ENCODE measurements at regions not wholly inside any gene's neighbourhood (a gene's known extent, or its start where the extent isn't known, plus 50 kb on each side); places are given as distances from the start of the nearest gene placed in this dataset.

DNA sequence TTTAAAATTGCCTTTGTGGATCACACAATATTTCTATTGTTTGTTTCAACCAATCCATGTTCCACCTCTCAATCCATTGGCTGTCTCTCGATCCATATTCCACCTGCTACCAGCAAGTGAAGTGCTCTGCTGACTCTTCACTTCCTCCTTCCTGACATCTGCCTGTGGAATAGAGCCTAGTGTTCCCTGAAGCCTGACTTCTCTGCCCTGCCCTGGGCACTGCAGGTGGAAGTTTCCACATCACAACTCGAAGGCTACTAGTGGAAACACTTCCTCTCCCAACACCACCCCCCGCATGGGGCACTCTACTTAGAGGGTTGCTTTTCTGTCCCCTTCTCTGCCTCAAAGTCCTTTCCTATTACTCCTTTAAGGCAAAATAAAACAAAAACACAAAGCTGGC lies 563.8 kb upstream of the IGFBP3 start:
- no peak for DNase-seq (ENCODE audit: extremely low spot score)
- CTCF ChIA-PET: no interaction called here

DNA sequence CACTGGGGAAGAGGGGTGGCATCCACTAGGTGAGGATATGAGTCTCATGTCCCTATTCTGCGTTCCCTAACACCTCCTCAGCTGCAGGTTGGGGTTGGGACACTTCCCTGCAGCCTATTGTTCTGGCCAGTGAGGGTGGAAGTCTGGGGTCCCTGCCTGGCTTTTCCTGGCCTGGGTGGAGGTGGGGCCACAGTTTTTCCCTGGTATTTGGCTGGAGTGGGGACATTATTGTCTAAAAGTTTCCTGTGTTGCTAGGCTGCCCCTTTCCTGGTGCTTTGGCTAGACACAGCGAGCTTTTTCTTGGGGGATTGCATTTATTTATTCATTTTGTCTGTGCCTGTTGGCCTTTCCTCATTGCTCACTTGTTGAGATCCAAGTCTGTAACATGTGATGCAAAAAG lies 559.5 kb upstream of the IGFBP3 start:
- no peak for DNase-seq (ENCODE audit: extremely low spot score)
- POLR2A ChIA-PET: no interaction called here
- TF ChIP-seq SUZ12 (IDR thresholded peaks at IDR 0.05) (no peak), HDGF (IDR thresholded peaks at IDR 0.05; ENCODE audit: borderline replicate concordance) (no peak), ZNF384 (IDR thresholded peaks at IDR 0.05) (no peak), SP1 (IDR thresholded peaks at IDR 0.05) (no peak), FOXA1 (IDR thresholded peaks at IDR 0.05) (no peak), BHLHE40 (IDR thresholded peaks at IDR 0.05; ENCODE audit: borderline replicate concordance) (no peak), FOXM1 (IDR thresholded peaks at IDR 0.05; ENCODE audit: borderline replicate concordance) (no peak), LEF1 (IDR thresholded peaks at IDR 0.05; ENCODE audit: borderline replicate concordance) (no peak)
- TF ChIP-seq, protein P1, sequence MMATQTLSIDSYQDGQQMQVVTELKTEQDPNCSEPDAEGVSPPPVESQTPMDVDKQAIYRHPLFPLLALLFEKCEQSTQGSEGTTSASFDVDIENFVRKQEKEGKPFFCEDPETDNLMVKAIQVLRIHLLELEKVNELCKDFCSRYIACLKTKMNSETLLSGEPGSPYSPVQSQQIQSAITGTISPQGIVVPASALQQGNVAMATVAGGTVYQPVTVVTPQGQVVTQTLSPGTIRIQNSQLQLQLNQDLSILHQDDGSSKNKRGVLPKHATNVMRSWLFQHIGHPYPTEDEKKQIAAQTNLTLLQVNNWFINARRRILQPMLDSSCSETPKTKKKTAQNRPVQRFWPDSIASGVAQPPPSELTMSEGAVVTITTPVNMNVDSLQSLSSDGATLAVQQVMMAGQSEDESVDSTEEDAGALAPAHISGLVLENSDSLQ (IDR thresholded peaks at IDR 0.05): no peak
- CTCF ChIA-PET: no interaction called here

More for the DNA sequence above, 563.8 kb upstream of the IGFBP3 start:
- POLR2A ChIA-PET: no interaction called here
- TF ChIP-seq LEF1 (IDR thresholded peaks at IDR 0.05; ENCODE audit: borderline replicate concordance): no peak

DNA sequence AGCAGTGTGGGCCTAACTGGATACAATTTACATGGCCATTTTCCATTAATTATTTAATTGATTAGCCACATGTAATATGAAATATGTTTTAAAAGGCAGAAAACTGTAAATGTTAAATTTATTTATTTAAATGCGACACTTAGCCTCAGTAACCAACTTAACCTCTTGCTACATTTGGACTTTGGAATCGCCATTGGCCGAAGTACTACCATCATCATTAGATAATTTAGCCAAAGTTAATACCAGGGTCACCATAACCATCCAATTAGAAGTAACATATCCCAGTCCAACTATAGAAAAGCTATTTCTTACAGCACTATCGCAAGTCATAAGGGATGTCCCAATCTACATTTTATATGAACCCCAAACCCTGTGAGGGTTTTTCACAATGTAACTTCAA lies 558.6 kb upstream of the IGFBP3 start:
- ChIA-PET POLR2A (no interaction called here), CTCF (no interaction called here)
- no peak for DNase-seq (ENCODE audit: extremely low spot score)
- no peak for TF ChIP-seq ZNF384 (IDR thresholded peaks at IDR 0.05)
- TF ChIP-seq, protein P1 (IDR thresholded peaks at IDR 0.05): no peak
- TF ChIP-seq ARNT (IDR thresholded peaks at IDR 0.05): no peak
- no peak for TF ChIP-seq SP1 (IDR thresholded peaks at IDR 0.05)
- TF ChIP-seq FOXM1 (IDR thresholded peaks at IDR 0.05; ENCODE audit: borderline replicate concordance): no peak
- no peak for TF ChIP-seq CTBP1 (IDR thresholded peaks at IDR 0.05; ENCODE audit: borderline replicate concordance)
- TF ChIP-seq ELF4 (IDR thresholded peaks at IDR 0.05): no peak
- TF ChIP-seq FOXA1 (IDR thresholded peaks at IDR 0.05): no peak
- no peak for TF ChIP-seq LEF1 (IDR thresholded peaks at IDR 0.05; ENCODE audit: borderline replicate concordance)
- TF ChIP-seq L3MBTL2 (conservative IDR thresholded peaks at IDR 0.05): no peak
- no peak for TF ChIP-seq HDGF (IDR thresholded peaks at IDR 0.05; ENCODE audit: borderline replicate concordance)
- no peak for TF ChIP-seq TARDBP (IDR thresholded peaks at IDR 0.05)
- no peak for TF ChIP-seq SUZ12 (IDR thresholded peaks at IDR 0.05)
- TF ChIP-seq BHLHE40 (IDR thresholded peaks at IDR 0.05; ENCODE audit: borderline replicate concordance): no peak
- no peak for TF ChIP-seq FOXK2 (IDR thresholded peaks at IDR 0.05)
- TF ChIP-seq NFRKB (IDR thresholded peaks at IDR 0.05): no peak

DNA sequence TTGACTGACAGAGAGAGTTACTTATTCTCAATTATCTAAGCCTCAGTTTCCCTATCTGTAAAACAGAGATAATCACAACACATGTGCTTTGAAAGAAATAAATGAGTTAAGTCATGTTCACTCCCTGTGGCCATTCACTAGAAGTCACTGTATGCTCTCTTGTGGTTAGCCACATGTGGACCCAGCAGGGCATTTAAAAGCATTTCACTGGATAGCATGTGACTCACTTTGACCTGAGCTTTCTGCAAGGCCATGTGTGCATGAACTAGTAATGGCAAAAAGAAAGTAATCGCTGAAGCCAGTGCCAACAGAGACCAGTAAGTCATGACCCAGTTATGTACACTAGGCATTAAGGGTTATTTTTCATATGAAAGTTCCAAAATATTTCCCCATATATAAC lies 557.0 kb upstream of the IGFBP3 start:
- POLR2A ChIA-PET: no interaction called here
- CTCF ChIA-PET: no interaction called here
- TF ChIP-seq CTBP1 (IDR thresholded peaks at IDR 0.05; ENCODE audit: borderline replicate concordance): no peak
- TF ChIP-seq FOXA1 (IDR thresholded peaks at IDR 0.05): no peak
- TF ChIP-seq LEF1 (IDR thresholded peaks at IDR 0.05; ENCODE audit: borderline replicate concordance): no peak
- DNase-seq (ENCODE audit: extremely low spot score): no peak

DNA sequence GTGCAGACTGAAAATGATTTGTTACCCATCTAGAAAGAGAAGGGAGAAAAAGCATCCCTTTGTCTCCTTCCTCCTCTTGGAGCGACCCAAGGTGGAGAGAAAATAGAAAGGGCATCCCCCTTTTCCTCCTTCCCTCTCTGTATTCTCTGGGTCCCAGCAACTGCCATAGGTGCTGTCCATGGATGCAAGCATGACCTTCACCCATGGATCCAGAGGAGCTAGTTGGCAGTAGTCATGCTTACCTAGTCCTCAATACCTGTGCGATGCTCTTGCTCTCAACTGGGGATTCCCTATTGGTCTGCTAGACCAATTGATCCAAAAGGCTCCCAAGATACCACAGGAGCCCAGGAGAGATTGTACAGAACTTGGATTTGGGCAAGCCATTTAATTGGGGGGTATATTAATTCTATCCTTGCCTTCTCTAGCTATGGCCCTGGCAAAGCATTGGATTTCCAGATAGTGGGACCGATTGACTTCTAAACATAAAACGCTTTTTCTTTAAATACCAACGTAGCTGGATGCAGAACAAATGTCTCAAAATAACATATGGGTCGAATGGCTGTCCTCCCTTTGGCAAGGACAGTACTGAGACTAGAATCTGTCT lies 547.8 kb upstream of the IGFBP3 start:
- POLR2A ChIA-PET: no interaction called here
- DNase-seq (ENCODE audit: extremely low spot score): no peak
- no peak for TF ChIP-seq NFRKB (IDR thresholded peaks at IDR 0.05)
- TF ChIP-seq HDGF (IDR thresholded peaks at IDR 0.05; ENCODE audit: borderline replicate concordance): no peak
- TF ChIP-seq TARDBP (IDR thresholded peaks at IDR 0.05): no peak
- no peak for TF ChIP-seq BHLHE40 (IDR thresholded peaks at IDR 0.05; ENCODE audit: borderline replicate concordance)
- CTCF ChIA-PET: interaction anchor here (0.6 kb wide), 1 partner anchor 805 kb away, joined by 3 read pairs; no protein-coding TSS in a partner anchor

DNA sequence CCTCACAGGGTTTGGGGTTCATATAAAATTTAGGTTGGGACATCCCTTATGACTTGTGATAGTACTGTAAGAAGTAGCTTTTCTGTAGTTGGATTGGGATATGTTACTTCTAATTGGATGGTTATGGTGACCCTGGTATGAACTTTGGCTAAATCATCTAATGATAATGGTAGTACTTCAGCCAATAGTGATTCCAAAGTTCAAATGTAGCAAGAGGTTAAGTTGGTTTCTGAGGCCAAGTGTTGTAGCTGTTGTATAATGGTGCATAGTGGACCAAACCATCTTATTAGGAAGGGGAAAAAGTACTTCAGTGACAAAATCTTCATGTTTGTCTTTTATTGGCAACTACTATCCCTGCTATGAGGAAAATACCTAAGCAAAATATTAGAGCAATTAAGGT lies 542.1 kb upstream of the IGFBP3 start:
- ChIA-PET POLR2A (no interaction called here), CTCF (no interaction called here)
- DNase-seq (ENCODE audit: extremely low spot score): no peak
- TF ChIP-seq SUZ12 (IDR thresholded peaks at IDR 0.05) (no peak), FOXA1 (IDR thresholded peaks at IDR 0.05) (no peak), ELF4 (IDR thresholded peaks at IDR 0.05) (no peak), LEF1 (IDR thresholded peaks at IDR 0.05; ENCODE audit: borderline replicate concordance) (no peak), ZNF384 (IDR thresholded peaks at IDR 0.05) (no peak), HDGF (IDR thresholded peaks at IDR 0.05; ENCODE audit: borderline replicate concordance) (no peak), L3MBTL2 (conservative IDR thresholded peaks at IDR 0.05) (no peak), NFRKB (IDR thresholded peaks at IDR 0.05) (no peak), CTBP1 (IDR thresholded peaks at IDR 0.05; ENCODE audit: borderline replicate concordance) (no peak), SP1 (IDR thresholded peaks at IDR 0.05) (no peak), BHLHE40 (IDR thresholded peaks at IDR 0.05; ENCODE audit: borderline replicate concordance) (no peak), TARDBP (IDR thresholded peaks at IDR 0.05) (no peak), FOXM1 (IDR thresholded peaks at IDR 0.05; ENCODE audit: borderline replicate concordance) (no peak), FOXK2 (IDR thresholded peaks at IDR 0.05) (no peak), ARNT (IDR thresholded peaks at IDR 0.05) (no peak)
- TF ChIP-seq, protein P1 (IDR thresholded peaks at IDR 0.05): no peak

DNA sequence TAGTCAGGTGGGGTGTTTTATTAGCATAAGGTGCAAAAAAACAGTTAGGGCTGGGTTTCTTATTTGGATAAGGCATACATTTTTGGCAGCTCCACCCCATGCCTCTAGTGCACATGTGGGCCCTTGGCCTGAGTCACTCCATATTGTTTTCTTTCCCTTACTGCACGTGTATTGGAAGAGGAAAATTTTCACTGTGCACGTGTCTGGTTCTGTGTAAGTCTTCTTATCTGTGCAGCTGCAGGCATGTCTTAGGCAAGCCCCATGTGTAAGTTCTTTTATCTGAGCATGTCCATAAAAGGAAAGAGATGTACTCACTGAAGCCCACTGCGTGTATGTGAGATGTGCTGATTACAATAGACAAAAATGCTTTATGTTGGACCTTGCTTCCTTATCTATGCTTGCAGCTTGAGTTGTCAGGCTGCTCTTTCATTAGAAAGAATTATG lies 540.3 kb upstream of the IGFBP3 start:
- TF ChIP-seq FOXA1 (IDR thresholded peaks at IDR 0.05) (no peak), ARNT (IDR thresholded peaks at IDR 0.05) (no peak), CTBP1 (IDR thresholded peaks at IDR 0.05; ENCODE audit: borderline replicate concordance) (no peak)
- no peak for DNase-seq (ENCODE audit: extremely low spot score)
- POLR2A ChIA-PET: no interaction called here
- CTCF ChIA-PET: no interaction called here

All from HEK293T (cell line).